PC-3 (cell line): ENCODE measurements at regions not wholly inside any gene's neighbourhood (a gene's known extent, or its start where the extent isn't known, plus 50 kb on each side); places are given as distances from the start of the nearest gene placed in this dataset.

Experiments
- ATAC-seq: fragments of 200-7000 bp; cut with Tn5 transposase; 2 replicates; pipeline ENCODE4 v1.9.1; 2020; ENCODE audit warnings: mild to moderate bottlenecking, moderate library complexity
- BruUV-seq: library from RNA; stranded (reverse); fragments of 400-500 nt; replicated peaks from 2 replicates; lab custom pipeline; 2021; lab: Mats Ljungman, UMichigan
- CTCF ChIA-PET: fragments of 300-600 bp; sonication (Branson Sonifier 250); formaldehyde crosslinking; loops from one replicate; lab custom pipeline; 2022; ENCODE audit warnings: antibody characterized with exemption; lab: Charles Lee
- POLR2A ChIA-PET: fragments of 300-600 bp; sonication (Branson Sonifier 250); formaldehyde crosslinking; loops from one replicate; lab custom pipeline; 2022; ENCODE audit warnings: antibody characterized with exemption; ENCODE audit not compliant: unreplicated experiment; lab: Charles Lee
- DNase-seq: peaks from one replicate; pipeline ENCODE4 v3.0.0-alpha.2; 2015
- H2AFZ ChIP-seq: fragments of 300-600 bp; sonication (generic); 2 replicates; pipeline ENCODE4 v1.6.0; 2016; ENCODE audit warnings: antibody characterized with exemption, low read length
- H3F3A ChIP-seq: fragments of 300-600 bp; sonication (generic); one replicate; pipeline ENCODE4 v1.6.0; 2017; ENCODE audit warnings: antibody characterized with exemption, low read length, control low read depth, mild to moderate bottlenecking; ENCODE audit not compliant: unreplicated experiment
- H3K27ac ChIP-seq: fragments of 300-600 bp; sonication (generic); 2 replicates; pipeline ENCODE4 v1.5.1; 2016; ENCODE audit warnings: mild to moderate bottlenecking, low read length
- H3K27me3 ChIP-seq: fragments of 300-600 bp; sonication (generic); 2 replicates; pipeline ENCODE4 v1.6.1; 2016; ENCODE audit warnings: low read length, mixed read lengths
- H3K36me3 ChIP-seq: fragments of 300-600 bp; sonication (generic); 2 replicates; pipeline ENCODE4 v1.6.1; 2016; ENCODE audit warnings: low read depth, mixed run types, low read length, mixed read lengths
- H3K4me1 ChIP-seq: fragments of 300-600 bp; sonication (generic); 2 replicates; pipeline ENCODE4 v1.5.1; 2016; ENCODE audit warnings: low read length; ENCODE audit not compliant: insufficient read depth
- H3K4me2 ChIP-seq: fragments of 300-600 bp; sonication (generic); 2 replicates; pipeline ENCODE4 v1.6.0; 2016; ENCODE audit warnings: low read length
- H3K4me3 ChIP-seq: fragments of 300-600 bp; sonication (generic); 2 replicates; pipeline ENCODE4 v1.5.1; 2016; ENCODE audit warnings: mild to moderate bottlenecking, low read length, mixed read lengths
- H3K79me2 ChIP-seq: fragments of 300-600 bp; sonication (generic); 2 replicates; pipeline ENCODE4 v1.6.1; 2017; ENCODE audit warnings: low read length, mixed read lengths
- H3K9ac ChIP-seq: fragments of 300-600 bp; sonication (generic); 2 replicates; pipeline ENCODE4 v1.6.0; 2016; ENCODE audit warnings: mild to moderate bottlenecking, low read length
- H3K9me2 ChIP-seq: fragments of 300-600 bp; sonication (generic); replicated peaks from 2 replicates; pipeline ENCODE4 v1.6.1; 2016; ENCODE audit warnings: mixed run types, low read length, mixed read lengths
- H3K9me3 ChIP-seq: fragments of 300-600 bp; sonication (generic); 2 replicates; pipeline ENCODE4 v1.6.1; 2016; ENCODE audit warnings: low read length, mixed read lengths
- H4K20me1 ChIP-seq: fragments of 300-600 bp; sonication (generic); 2 replicates; pipeline ENCODE4 v1.6.1; 2016; ENCODE audit warnings: low read length, mixed read lengths
- CTCF ChIP-seq: fragments of 300-600 bp; sonication (generic); conservative IDR thresholded peaks from 2 replicates; pipeline ENCODE4 v1.5.1; 2017; ENCODE audit warnings: antibody characterized with exemption, low read depth, mild to moderate bottlenecking, low read length
- EZH2 ChIP-seq: fragments of 300-600 bp; sonication (generic); IDR thresholded peaks from one replicate; pipeline ENCODE4 v1.6.1; 2017; ENCODE audit warnings: antibody characterized with exemption, mild to moderate bottlenecking, low read length; ENCODE audit not compliant: unreplicated experiment
- EZH2phosphoT487 ChIP-seq: fragments of 300-600 bp; sonication (generic); IDR thresholded peaks from 2 replicates; pipeline ENCODE4 v1.6.1; 2018; ENCODE audit warnings: mild to moderate bottlenecking, antibody characterized with exemption, low read length, borderline replicate concordance
- intact Hi-C: fragments of 100-400 bp; cut with micrococcal nuclease; formaldehyde crosslinking; loops from 2 replicates; pipeline ENCODE4 v1.9.0; 2023

DNA sequence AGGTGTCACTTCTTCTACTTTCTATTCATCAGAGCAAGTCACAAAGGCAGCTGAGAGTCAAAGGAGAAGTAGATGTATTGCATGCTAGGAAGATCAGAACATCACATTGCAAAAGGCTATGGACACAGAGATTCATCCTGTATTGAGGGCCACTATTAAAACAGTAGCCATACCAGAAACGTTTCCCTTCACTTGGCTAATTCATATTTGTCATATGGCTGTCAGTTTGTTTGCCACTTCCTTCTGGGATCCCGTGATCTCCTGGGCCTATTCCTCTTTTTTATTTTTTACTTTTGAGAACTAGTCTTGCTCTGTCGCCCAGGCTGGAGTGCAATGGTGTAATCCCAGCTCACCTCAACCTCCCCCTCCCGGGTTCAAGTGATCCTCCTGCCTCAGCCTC, 184.0 kb upstream of the SATB1 start:
- CTCF ChIA-PET = interaction anchor here (0.7 kb wide), 1 partner anchor 77 kb away, joined by 3 read pairs; no protein-coding TSS in a partner anchor
- no peak for TF ChIP-seq CTCF
- TF ChIP-seq EZH2 = no peak
- no peak for TF ChIP-seq EZH2phosphoT487
- H3K79me2 ChIP-seq = no peaks in the 10 kb centered on the region
- ATAC-seq (no peak), DNase-seq (no peak)
- no peaks in the 10 kb centered on the region for H3K27me3 ChIP-seq
- no peaks in the 10 kb centered on the region for H4K20me1 ChIP-seq
- H3K27ac ChIP-seq = no peak overlapping the region
- no peaks in the 10 kb centered on the region for H3K9me2 ChIP-seq
- intact Hi-C loops = no loop called here
- POLR2A ChIA-PET = no interaction called here
- no peaks in the 10 kb centered on the region for H3K36me3 ChIP-seq
- BruUV-seq = no TSS peak
- H3K4me1 ChIP-seq = no peaks in the 10 kb centered on the region
- H3K9me3 ChIP-seq = no peaks in the 10 kb centered on the region
- no peak overlapping the region for H3K9ac ChIP-seq
- H3K4me3 ChIP-seq = no peak overlapping the region
- no peaks in the 10 kb centered on the region for H3F3A ChIP-seq
- H2AFZ ChIP-seq = no peak overlapping the region
- H3K4me2 ChIP-seq = no peak overlapping the region

DNA sequence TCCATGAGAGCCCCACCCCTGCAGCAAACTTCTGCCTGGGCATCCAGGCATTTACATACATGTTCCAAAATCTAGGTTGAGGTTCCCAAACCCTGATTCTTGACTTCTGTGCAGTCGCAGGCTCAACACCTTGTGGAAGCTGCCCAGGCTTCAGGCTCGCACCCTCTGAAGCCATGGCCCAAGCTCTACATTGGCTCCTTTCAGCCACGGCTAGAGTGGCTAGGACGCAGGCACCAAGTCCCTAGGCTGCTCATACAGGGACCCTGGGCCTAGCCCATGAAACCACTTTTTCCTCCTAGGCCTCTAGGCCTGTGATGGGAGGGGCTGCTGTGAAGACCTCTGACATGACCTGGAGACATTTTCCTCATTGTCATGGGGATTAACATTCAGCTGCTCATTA, 172.8 kb upstream of the SATB1 start:
- ChIA-PET POLR2A (no interaction called here), CTCF (no interaction called here)
- Histone ChIP-seq H3K79me2 (no peaks in the 10 kb centered on the region), H3F3A (no peaks in the 10 kb centered on the region), H3K36me3 (no peaks in the 10 kb centered on the region), H4K20me1 (no peaks in the 10 kb centered on the region), H3K27ac (no peak overlapping the region), H3K4me2 (no peak overlapping the region), H2AFZ (no peak overlapping the region), H3K4me1 (no peaks in the 10 kb centered on the region), H3K9me2 (no peaks in the 10 kb centered on the region), H3K9ac (no peak overlapping the region), H3K4me3 (no peak overlapping the region), H3K9me3 (no peaks in the 10 kb centered on the region), H3K27me3 (no peaks in the 10 kb centered on the region)
- intact Hi-C loops = no loop called here
- no TSS peak for BruUV-seq
- TF ChIP-seq EZH2phosphoT487 (no peak), EZH2 (no peak)
- DNase-seq (no peak), ATAC-seq (no peak)

DNA sequence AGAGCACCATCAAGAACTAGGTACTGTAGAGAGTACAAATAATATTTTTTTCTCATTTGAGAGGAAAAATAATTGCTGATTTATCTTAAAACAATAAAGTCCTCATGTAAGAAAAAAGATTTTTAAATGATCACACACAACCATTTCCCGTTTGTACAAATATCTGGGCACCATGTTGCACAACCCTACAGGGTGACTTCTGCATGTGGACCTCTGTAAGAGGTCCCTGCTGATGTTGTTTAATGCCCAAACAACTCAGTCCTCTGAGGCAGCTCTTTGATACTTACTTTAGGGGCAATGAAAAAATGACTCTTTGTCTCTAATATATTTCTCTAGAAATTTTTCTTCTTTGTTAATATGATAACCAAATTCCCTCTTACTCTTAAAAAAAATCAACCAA, 168.1 kb upstream of the SATB1 start:
- no TSS peak for BruUV-seq
- H3K4me3 ChIP-seq = no peak overlapping the region
- intact Hi-C loops = no loop called here
- H3F3A ChIP-seq = no peaks in the 10 kb centered on the region
- no peaks in the 10 kb centered on the region for H3K9me3 ChIP-seq
- H3K4me1 ChIP-seq = no peaks in the 10 kb centered on the region
- no peak overlapping the region for H3K4me2 ChIP-seq
- ATAC-seq (no peak), DNase-seq (no peak)
- TF ChIP-seq EZH2 (no peak), CTCF (no peak), EZH2phosphoT487 (no peak)
- H3K27ac ChIP-seq = no peak overlapping the region
- no peaks in the 10 kb centered on the region for H3K36me3 ChIP-seq
- POLR2A ChIA-PET = no interaction called here
- H3K79me2 ChIP-seq = no peaks in the 10 kb centered on the region
- H3K9me2 ChIP-seq = no peaks in the 10 kb centered on the region
- CTCF ChIA-PET = no interaction called here
- no peaks in the 10 kb centered on the region for H3K27me3 ChIP-seq
- no peak overlapping the region for H2AFZ ChIP-seq
- no peaks in the 10 kb centered on the region for H4K20me1 ChIP-seq
- H3K9ac ChIP-seq = no peak overlapping the region
